ENCODE measurements at regions not wholly inside any gene's neighbourhood (a gene's known extent, or its start where the extent isn't known, plus 50 kb on each side); places are given as distances from the start of the nearest gene placed in this dataset.
A peak's percentile ranks its signal among the peaks of the same experiment; 100 is the strongest.
"Not testable (repeated sequence)": the region's sequence is repeated elsewhere in the genome, so short reads cannot be mapped to it uniquely, and the experiment has no call there.

DNA sequence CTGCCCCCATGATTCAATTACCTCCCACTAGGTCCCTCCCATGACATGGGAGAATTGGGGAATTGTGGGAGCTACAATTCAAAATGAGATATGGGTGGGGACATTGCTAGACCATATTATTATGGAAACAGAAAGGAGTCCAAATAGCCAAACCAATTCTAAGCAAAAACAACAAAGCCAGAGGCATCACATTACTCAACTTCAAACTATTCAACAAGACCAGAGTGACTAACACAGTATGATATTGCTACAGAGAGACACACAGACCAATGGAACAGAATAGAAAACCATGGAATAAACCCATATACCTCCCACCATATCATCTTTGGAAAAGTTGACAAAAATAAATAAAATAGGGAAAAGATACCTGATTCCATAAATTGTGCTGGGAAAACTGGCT lies 710.5 kb upstream of the CDH9 start:
- H3K27me3 ChIP-seq (ENCODE audit: insufficient read depth, low read length) = no peaks in the 10 kb centered on the region
- no peaks in the 10 kb centered on the region for H3K36me3 ChIP-seq (ENCODE audit: insufficient read depth, low read length)
- no peaks in the 10 kb centered on the region for H3K9me3 ChIP-seq (ENCODE audit: low read length)
- H2AFZ ChIP-seq (ENCODE audit: low read depth, low read length) = no peak overlapping the region
- H3K4me3 ChIP-seq (ENCODE audit: low read length) = no peak overlapping the region
- H3K4me1 ChIP-seq (ENCODE audit: insufficient read depth, low read length) = no peaks in the 10 kb centered on the region

DNA sequence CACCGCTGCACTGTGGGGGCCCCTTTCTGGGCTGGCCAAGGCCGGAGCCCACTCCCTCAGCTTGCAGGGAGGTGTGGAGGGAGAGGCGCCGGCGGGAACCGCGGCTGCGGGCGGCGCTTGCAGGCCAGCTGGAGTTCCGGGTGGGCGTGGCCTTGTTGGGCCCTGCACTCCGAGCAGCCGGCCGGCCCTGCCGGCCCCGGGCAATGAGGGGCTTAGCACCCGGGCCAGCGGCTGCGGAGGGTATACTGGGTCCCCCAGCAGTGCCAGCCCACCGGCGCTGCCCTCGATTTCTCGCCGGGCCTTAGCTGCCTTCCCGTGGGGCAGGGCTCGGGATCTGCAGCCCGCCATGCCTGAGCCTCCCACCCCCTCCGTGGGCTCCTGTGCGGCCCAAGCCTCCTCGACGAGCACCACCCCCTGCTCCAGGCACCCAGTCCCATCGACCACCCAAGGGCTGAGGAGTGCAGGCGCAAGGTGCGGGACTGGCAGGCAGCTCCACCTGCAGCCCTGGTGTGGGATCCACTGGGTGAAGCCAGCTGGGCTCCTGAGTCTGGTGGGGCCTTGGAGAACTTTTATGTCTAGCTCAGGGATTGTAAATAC lies 705.1 kb upstream of the CDH9 start:
- not testable (repeated sequence) for H3K4me3 ChIP-seq (ENCODE audit: low read length); H3K36me3 ChIP-seq (ENCODE audit: insufficient read depth, low read length); H3K9me3 ChIP-seq (ENCODE audit: low read length); H3K27me3 ChIP-seq (ENCODE audit: insufficient read depth, low read length); H3K4me1 ChIP-seq (ENCODE audit: insufficient read depth, low read length); H2AFZ ChIP-seq (ENCODE audit: low read depth, low read length)

DNA sequence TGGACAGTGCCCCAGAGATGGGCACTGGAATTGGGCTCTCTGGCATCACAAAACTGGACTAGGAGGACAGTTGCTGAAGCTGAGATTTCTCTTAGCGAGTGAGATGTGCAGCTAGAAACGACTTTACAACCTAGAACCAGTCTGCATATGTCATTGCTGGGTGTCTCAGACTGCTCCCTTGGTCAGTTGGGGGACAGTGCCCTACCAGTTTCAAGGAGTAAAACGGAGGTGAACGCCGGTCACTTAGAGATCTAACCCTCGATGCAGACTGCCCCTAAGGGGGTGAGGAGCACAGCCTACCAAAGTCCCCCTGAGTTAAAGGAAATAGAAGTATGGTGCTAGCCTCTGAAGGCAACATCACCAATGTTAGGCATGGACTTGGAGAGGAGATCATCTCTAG lies 704.4 kb upstream of the CDH9 start:
- Histone ChIP-seq H2AFZ (ENCODE audit: low read depth, low read length) (peak overlapping the region; percentile 61), H3K36me3 (ENCODE audit: insufficient read depth, low read length) (no peaks in the 10 kb centered on the region), H3K27me3 (ENCODE audit: insufficient read depth, low read length) (no peaks in the 10 kb centered on the region), H3K9me3 (ENCODE audit: low read length) (no peaks in the 10 kb centered on the region), H3K4me1 (ENCODE audit: insufficient read depth, low read length) (no peaks in the 10 kb centered on the region), H3K4me3 (ENCODE audit: low read length) (no peak overlapping the region)

DNA sequence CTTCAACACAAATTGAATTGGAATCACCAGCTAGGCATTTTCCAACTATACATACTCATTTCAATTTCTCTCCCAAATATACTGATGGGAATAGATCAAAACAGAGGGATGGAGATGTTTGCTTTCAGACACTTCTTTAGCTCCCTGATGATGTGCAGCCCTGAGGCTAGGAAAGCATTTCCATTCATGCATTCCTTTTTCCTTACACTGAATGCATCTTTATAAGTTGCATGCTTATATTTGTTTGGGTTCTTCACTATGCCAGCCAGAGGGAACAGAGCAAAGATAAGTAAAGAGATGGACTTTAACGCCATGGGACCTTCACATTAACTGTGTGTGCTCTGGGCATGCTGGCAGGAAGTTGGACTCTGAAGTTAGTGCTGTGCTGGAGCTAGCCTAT lies 696.5 kb upstream of the CDH9 start:
- Histone ChIP-seq H3K27me3 (ENCODE audit: insufficient read depth, low read length) (no peaks in the 10 kb centered on the region), H3K4me3 (ENCODE audit: low read length) (no peak overlapping the region), H3K36me3 (ENCODE audit: insufficient read depth, low read length) (no peaks in the 10 kb centered on the region), H3K4me1 (ENCODE audit: insufficient read depth, low read length) (no peaks in the 10 kb centered on the region), H2AFZ (ENCODE audit: low read depth, low read length) (no peak overlapping the region), H3K9me3 (ENCODE audit: low read length) (no peaks in the 10 kb centered on the region)

- Histone ChIP-seq H3K4me1 (ENCODE audit: insufficient read depth, low read length) (no peaks in the 10 kb centered on the region), H2AFZ (ENCODE audit: low read depth, low read length) (no peak overlapping the region), H3K27me3 (ENCODE audit: insufficient read depth, low read length) (no peaks in the 10 kb centered on the region), H3K9me3 (ENCODE audit: low read length) (no peaks in the 10 kb centered on the region), H3K36me3 (ENCODE audit: insufficient read depth, low read length) (no peaks in the 10 kb centered on the region), H3K4me3 (ENCODE audit: low read length) (no peak overlapping the region)
These were observed 694.9 kb upstream of the CDH9 start for GRCh38 chr5:27733237-27733636.

GRCh38 chr5:27727254-27727653 lies 688.9 kb upstream of the CDH9 start:
- Histone ChIP-seq H3K4me3 (ENCODE audit: low read length) (no peak overlapping the region), H3K9me3 (ENCODE audit: low read length) (no peaks in the 10 kb centered on the region), H3K36me3 (ENCODE audit: insufficient read depth, low read length) (no peaks in the 10 kb centered on the region), H2AFZ (ENCODE audit: low read depth, low read length) (no peak overlapping the region), H3K4me1 (ENCODE audit: insufficient read depth, low read length) (no peaks in the 10 kb centered on the region), H3K27me3 (ENCODE audit: insufficient read depth, low read length) (no peaks in the 10 kb centered on the region)

DNA sequence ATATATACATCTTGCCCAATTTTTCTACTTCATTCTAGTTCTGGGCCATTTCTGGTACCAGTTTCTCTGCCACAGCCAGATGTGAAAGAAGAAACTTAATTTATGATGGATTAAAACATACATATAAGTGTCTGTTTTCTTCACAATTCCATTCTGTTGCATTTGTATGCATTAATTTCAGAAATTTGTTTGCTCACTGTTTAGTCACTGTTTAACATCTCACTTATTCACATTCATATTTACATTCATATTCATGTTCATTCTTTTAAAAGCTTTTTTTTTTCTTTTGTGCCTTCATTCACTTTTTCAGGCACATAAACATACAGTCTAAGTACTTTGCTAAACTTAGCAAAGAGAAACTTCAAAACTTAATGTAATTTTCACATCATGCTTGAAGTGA lies 684.0 kb upstream of the CDH9 start:
- no peaks in the 10 kb centered on the region for H3K4me1 ChIP-seq (ENCODE audit: insufficient read depth, low read length)

GRCh38 chr5:27708534-27708933 lies 670.1 kb upstream of the CDH9 start:
- H2AFZ ChIP-seq (ENCODE audit: low read depth, low read length) = no peak overlapping the region
- no peaks in the 10 kb centered on the region for H3K36me3 ChIP-seq (ENCODE audit: insufficient read depth, low read length)
- H3K4me3 ChIP-seq (ENCODE audit: low read length) = no peak overlapping the region
- no peaks in the 10 kb centered on the region for H3K9me3 ChIP-seq (ENCODE audit: low read length)
- no peaks in the 10 kb centered on the region for H3K4me1 ChIP-seq (ENCODE audit: insufficient read depth, low read length)
- H3K27me3 ChIP-seq (ENCODE audit: insufficient read depth, low read length) = no peaks in the 10 kb centered on the region

More for the DNA sequence above, 684.0 kb upstream of the CDH9 start:
- Histone ChIP-seq H2AFZ (ENCODE audit: low read depth, low read length) (no peak overlapping the region), H3K4me3 (ENCODE audit: low read length) (no peak overlapping the region), H3K9me3 (ENCODE audit: low read length) (no peaks in the 10 kb centered on the region), H3K36me3 (ENCODE audit: insufficient read depth, low read length) (no peaks in the 10 kb centered on the region), H3K27me3 (ENCODE audit: insufficient read depth, low read length) (no peaks in the 10 kb centered on the region)

GRCh38 chr5:27706832-27707231 lies 668.4 kb upstream of the CDH9 start:
- Histone ChIP-seq H3K4me3 (ENCODE audit: low read length) (no peak overlapping the region), H3K27me3 (ENCODE audit: insufficient read depth, low read length) (no peaks in the 10 kb centered on the region), H3K4me1 (ENCODE audit: insufficient read depth, low read length) (peaks cover 7% of the 10 kb centered on the region), H3K36me3 (ENCODE audit: insufficient read depth, low read length) (no peaks in the 10 kb centered on the region), H2AFZ (ENCODE audit: low read depth, low read length) (no peak overlapping the region), H3K9me3 (ENCODE audit: low read length) (no peaks in the 10 kb centered on the region)

DNA sequence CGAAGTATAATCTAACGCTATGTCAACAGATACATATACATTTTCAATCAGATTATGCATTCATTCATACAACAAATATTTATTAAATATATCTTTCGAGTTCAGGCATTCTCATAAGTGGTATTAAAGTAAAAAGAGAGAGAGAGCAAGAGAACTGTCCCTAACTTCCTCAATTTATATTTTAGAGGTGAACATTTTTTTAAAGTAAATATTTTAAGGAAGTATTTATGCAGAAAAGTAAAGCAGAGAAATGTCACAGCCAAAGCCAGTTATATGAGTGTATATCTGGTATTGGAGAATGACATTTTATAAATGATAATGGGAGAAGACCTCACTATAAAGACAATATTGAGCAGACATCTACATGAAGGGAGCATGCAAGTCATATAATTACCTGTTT lies 667.3 kb upstream of the CDH9 start:
- Histone ChIP-seq H3K4me1 (ENCODE audit: insufficient read depth, low read length) (peaks cover 8% of the 10 kb centered on the region), H2AFZ (ENCODE audit: low read depth, low read length) (no peak overlapping the region), H3K27me3 (ENCODE audit: insufficient read depth, low read length) (no peaks in the 10 kb centered on the region), H3K9me3 (ENCODE audit: low read length) (no peaks in the 10 kb centered on the region), H3K36me3 (ENCODE audit: insufficient read depth, low read length) (no peaks in the 10 kb centered on the region), H3K4me3 (ENCODE audit: low read length) (no peak overlapping the region)

DNA sequence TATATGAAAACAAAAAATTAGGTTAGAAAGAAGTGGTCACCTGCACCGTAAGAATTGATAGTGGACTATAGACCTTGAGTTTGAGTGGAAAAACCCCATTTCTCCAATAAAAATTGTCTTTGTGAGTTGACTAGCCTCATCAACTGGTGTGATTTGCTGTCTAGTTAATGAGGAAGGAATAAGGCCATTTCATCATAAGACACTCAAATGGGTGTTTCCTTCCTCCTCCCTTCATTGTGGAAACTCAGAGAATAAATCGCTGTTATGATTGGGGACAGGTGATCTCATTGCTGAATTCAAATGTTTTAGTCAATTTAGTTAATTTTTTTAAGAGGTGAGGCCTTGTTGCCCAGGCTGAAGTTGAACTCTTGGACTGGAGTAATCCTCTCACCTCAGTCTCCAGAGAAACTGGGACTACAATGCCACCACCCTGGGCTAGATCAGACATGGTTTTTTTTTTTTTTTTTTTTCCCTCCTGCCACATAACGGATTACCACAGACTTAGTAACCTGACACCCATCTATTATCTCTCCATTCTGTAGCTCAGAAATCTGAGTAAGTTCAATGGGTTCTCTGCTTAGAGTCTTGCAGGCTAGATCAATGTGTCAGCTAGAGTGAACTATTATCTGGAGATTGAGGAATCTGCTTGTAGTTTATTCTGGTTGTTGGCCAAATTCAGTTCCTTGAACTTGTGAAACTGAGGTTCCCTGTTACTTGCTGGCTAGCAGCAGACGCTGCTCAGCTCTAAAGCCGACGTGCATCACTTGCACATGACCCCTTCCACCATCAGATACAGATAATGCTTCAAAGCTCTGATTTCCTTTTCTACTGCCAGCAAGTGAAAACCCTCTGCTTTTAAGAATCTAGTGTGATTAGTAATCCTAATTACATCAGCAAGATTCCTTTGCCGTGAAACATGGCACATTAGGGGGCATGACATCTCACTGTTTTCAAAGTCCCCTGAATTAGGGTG lies 663.8 kb upstream of the CDH9 start:
- no peaks in the 10 kb centered on the region for H3K9me3 ChIP-seq (ENCODE audit: low read length)
- H3K27me3 ChIP-seq (ENCODE audit: insufficient read depth, low read length) = no peaks in the 10 kb centered on the region
- H3K36me3 ChIP-seq (ENCODE audit: insufficient read depth, low read length) = no peaks in the 10 kb centered on the region
- H3K4me1 ChIP-seq (ENCODE audit: insufficient read depth, low read length) = peaks cover 8% of the 10 kb centered on the region
- H2AFZ ChIP-seq (ENCODE audit: low read depth, low read length) = peak overlapping the region; percentile 29
- H3K4me3 ChIP-seq (ENCODE audit: low read length) = no peak overlapping the region

- Histone ChIP-seq H2AFZ (ENCODE audit: low read depth, low read length) (no peak overlapping the region), H3K9me3 (ENCODE audit: low read length) (no peaks in the 10 kb centered on the region), H3K36me3 (ENCODE audit: insufficient read depth, low read length) (no peaks in the 10 kb centered on the region), H3K27me3 (ENCODE audit: insufficient read depth, low read length) (no peaks in the 10 kb centered on the region), H3K4me3 (ENCODE audit: low read length) (no peak overlapping the region), H3K4me1 (ENCODE audit: insufficient read depth, low read length) (peaks cover 8% of the 10 kb centered on the region)
These were observed 662.1 kb upstream of the CDH9 start for GRCh38 chr5:27700526-27700925.

DNA sequence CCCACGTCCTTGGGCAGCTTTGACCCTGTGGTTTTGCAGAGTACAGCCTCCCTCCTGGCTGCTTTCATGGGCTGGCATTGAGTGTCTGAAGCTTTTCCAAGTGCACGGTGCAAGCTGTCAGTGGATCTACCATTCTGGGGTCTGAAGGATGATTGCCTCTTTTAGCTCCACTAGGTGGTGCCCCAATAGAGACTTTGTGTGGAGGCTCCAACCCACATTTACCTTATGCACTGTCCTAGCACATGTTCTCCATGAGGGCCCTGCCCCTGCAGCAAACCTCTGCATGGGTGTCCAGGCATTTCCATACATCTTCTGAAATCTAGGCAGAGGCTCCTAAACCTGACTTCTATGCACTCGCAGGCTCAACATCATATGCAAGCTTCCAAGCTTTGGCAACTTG lies 644.2 kb upstream of the CDH9 start:
- Histone ChIP-seq H3K4me3 (ENCODE audit: low read length) (no peak overlapping the region), H3K9me3 (ENCODE audit: low read length) (no peaks in the 10 kb centered on the region), H3K36me3 (ENCODE audit: insufficient read depth, low read length) (no peaks in the 10 kb centered on the region), H3K4me1 (ENCODE audit: insufficient read depth, low read length) (no peaks in the 10 kb centered on the region), H2AFZ (ENCODE audit: low read depth, low read length) (no peak overlapping the region), H3K27me3 (ENCODE audit: insufficient read depth, low read length) (no peaks in the 10 kb centered on the region)

Data from neuron (in vitro differentiated cells).